HEK293 (cell line): ENCODE measurements at regions not wholly inside any gene's neighbourhood (a gene's known extent, or its start where the extent isn't known, plus 50 kb on each side); places are given as distances from the start of the nearest gene placed in this dataset.

Experiments
- CTCF ChIA-PET: fragments of 350-600 bp; formaldehyde crosslinking; extraction: SDS; loops from one replicate; lab custom pipeline; 2021; ENCODE audit warnings: antibody characterized with exemption; lab: Yijun Ruan, JAX
- POLR2A ChIA-PET: fragments of 300-600 bp; formaldehyde crosslinking; extraction: SDS; loops from one replicate; lab custom pipeline; 2020; ENCODE audit warnings: antibody characterized with exemption, inconsistent platforms; lab: Yijun Ruan, JAX
- H3K27ac ChIP-seq: fragments of 200-500 bp; sonication (Bioruptor generic); 2 replicates; pipeline ENCODE4 v1.5.1; 2014; ENCODE audit warnings: low read depth, low read length, control low read depth, inconsistent platforms; ENCODE audit errors: extremely low read depth
- H3K36me3 ChIP-seq, 2 experiments: fragments of 200-500 bp in 1 of 2; sonication (Bioruptor generic) in 1 of 2; 1 replicate in 1 of 2; 2 replicates in 1 of 2; pipeline ENCODE4 v1.5.1; 2014 to 2017; ENCODE audit warnings: inconsistent platforms in 2 of 2, low read length in 2 of 2; ENCODE audit not compliant: control insufficient read depth in 2 of 2, insufficient read depth in 1 of 2
- H3K4me1 ChIP-seq: fragments of 200-500 bp; sonication (Bioruptor generic); 2 replicates; pipeline ENCODE4 v1.5.1; 2014; ENCODE audit warnings: mild to moderate bottlenecking, low read length, inconsistent platforms; ENCODE audit not compliant: control insufficient read depth, insufficient read depth
- H3K4me3 ChIP-seq: 2 replicates; pipeline ENCODE4 v1.5.1; 2011; ENCODE audit warnings: low read depth, mild to moderate bottlenecking, control low read depth, low read length, moderate library complexity
- H3K9me3 ChIP-seq: fragments of 200-500 bp; sonication (Bioruptor generic); 2 replicates; pipeline ENCODE4 v1.5.1; 2014; ENCODE audit warnings: low read depth, low read length, inconsistent platforms; ENCODE audit not compliant: control insufficient read depth, insufficient read depth
- ATF2 ChIP-seq: fragments of 450-650 bp; formaldehyde crosslinking; IDR thresholded peaks from 2 replicates; pipeline ENCODE4 v1.5.1; 2016; ENCODE audit warnings: missing biosample characterization, missing genetic modification characterization, low read depth
- BCL11A ChIP-seq: fragments of 450-650 bp; formaldehyde crosslinking; IDR thresholded peaks from 2 replicates; pipeline ENCODE4 v1.5.1; 2016; ENCODE audit warnings: low read depth, missing biosample characterization, missing genetic modification characterization
- EGR2 ChIP-seq: fragments of 450-650 bp; formaldehyde crosslinking; IDR thresholded peaks from 2 replicates; pipeline ENCODE4 v1.5.1; 2016; ENCODE audit warnings: low read depth, missing biosample characterization, missing genetic modification characterization
- IKZF3 ChIP-seq: fragments of 450-650 bp; IDR thresholded peaks from 2 replicates; pipeline ENCODE4 v1.5.0; 2018; ENCODE audit warnings: missing biosample characterization, mild to moderate bottlenecking, missing genetic modification characterization, moderate library complexity
- KLF16 ChIP-seq: fragments of 450-650 bp; formaldehyde crosslinking; IDR thresholded peaks from 2 replicates; pipeline ENCODE4 v1.5.1; 2017; ENCODE audit warnings: missing biosample characterization, missing genetic modification characterization
- OVOL3 ChIP-seq: fragments of 450-650 bp; formaldehyde crosslinking; IDR thresholded peaks from 2 replicates; pipeline ENCODE4 v1.5.1; 2016; ENCODE audit warnings: missing biosample characterization, missing genetic modification characterization
- PBX3 ChIP-seq: sonication (generic); formaldehyde crosslinking; IDR thresholded peaks from 2 replicates; pipeline ENCODE4 v1.8.1; 2022; ENCODE audit warnings: mild to moderate bottlenecking, moderate library complexity, missing genetic modification reagents
- SETDB1 ChIP-seq: IDR thresholded peaks from one replicate; pipeline ENCODE4 v1.6.1; 2017; ENCODE audit warnings: mild to moderate bottlenecking, low read length, moderate library complexity, mixed read lengths; ENCODE audit not compliant: insufficient read length
- ZBTB8A ChIP-seq: fragments of 450-650 bp; formaldehyde crosslinking; IDR thresholded peaks from 2 replicates; pipeline ENCODE4 v1.5.1; 2016; ENCODE audit warnings: missing biosample characterization, missing genetic modification characterization
- ZFP41 ChIP-seq: fragments of 450-650 bp; formaldehyde crosslinking; IDR thresholded peaks from 2 replicates; pipeline ENCODE4 v1.5.1; 2016; ENCODE audit warnings: missing biosample characterization, missing genetic modification characterization, borderline replicate concordance
- ZNF112 ChIP-seq: fragments of 450-650 bp; formaldehyde crosslinking; IDR thresholded peaks from 2 replicates; pipeline ENCODE4 v1.5.0; 2017; ENCODE audit warnings: missing biosample characterization, missing genetic modification characterization
- ZNF146 ChIP-seq: fragments of 450-650 bp; formaldehyde crosslinking; IDR thresholded peaks from 2 replicates; pipeline ENCODE4 v1.5.1; 2016; ENCODE audit warnings: missing biosample characterization, missing genetic modification characterization
- ZNF148 ChIP-seq: fragments of 450-650 bp; formaldehyde crosslinking; IDR thresholded peaks from 2 replicates; pipeline ENCODE4 v1.5.0; 2017; ENCODE audit warnings: missing biosample characterization, missing genetic modification characterization, borderline replicate concordance
- ZNF169 ChIP-seq: fragments of 450-650 bp; formaldehyde crosslinking; IDR thresholded peaks from 2 replicates; pipeline ENCODE4 v1.5.1; 2016; ENCODE audit warnings: missing biosample characterization, missing genetic modification characterization
- ZNF354C ChIP-seq: fragments of 450-650 bp; formaldehyde crosslinking; IDR thresholded peaks from 2 replicates; pipeline ENCODE4 v1.5.1; 2016; ENCODE audit warnings: missing biosample characterization, missing genetic modification characterization, low read depth, borderline replicate concordance
- ZNF37A ChIP-seq: fragments of 450-650 bp; IDR thresholded peaks from 2 replicates; pipeline ENCODE4 v1.5.1; 2018; ENCODE audit warnings: missing biosample characterization, missing genetic modification characterization
- ZNF514 ChIP-seq: fragments of 450-650 bp; formaldehyde crosslinking; IDR thresholded peaks from 2 replicates; pipeline ENCODE4 v1.5.1; 2016; ENCODE audit warnings: missing biosample characterization, missing genetic modification characterization
- ZNF558 ChIP-seq: fragments of 450-650 bp; formaldehyde crosslinking; IDR thresholded peaks from 2 replicates; pipeline ENCODE4 v1.5.1; 2016; ENCODE audit warnings: missing biosample characterization, missing genetic modification characterization
- ZNF571 ChIP-seq: fragments of 450-650 bp; formaldehyde crosslinking; IDR thresholded peaks from 2 replicates; pipeline ENCODE4 v1.5.0; 2017; ENCODE audit warnings: missing biosample characterization, missing genetic modification characterization
- ZNF585B ChIP-seq: fragments of 450-650 bp; formaldehyde crosslinking; IDR thresholded peaks from 2 replicates; pipeline ENCODE4 v1.5.1; 2016; ENCODE audit warnings: missing biosample characterization, missing genetic modification characterization
- ZNF623 ChIP-seq: fragments of 450-650 bp; formaldehyde crosslinking; IDR thresholded peaks from 2 replicates; pipeline ENCODE4 v1.5.1; 2016; ENCODE audit warnings: missing biosample characterization, missing genetic modification characterization
- ZNF658 ChIP-seq: fragments of 450-650 bp; formaldehyde crosslinking; IDR thresholded peaks from 2 replicates; pipeline ENCODE4; 2016; ENCODE audit warnings: missing biosample characterization, missing genetic modification characterization
- ZNF677 ChIP-seq: fragments of 450-650 bp; IDR thresholded peaks from 2 replicates; pipeline ENCODE4 v1.5.0; 2018; ENCODE audit warnings: missing biosample characterization, mild to moderate bottlenecking, missing genetic modification characterization, moderate library complexity
- ZNF701 ChIP-seq: fragments of 450-650 bp; formaldehyde crosslinking; IDR thresholded peaks from 2 replicates; pipeline ENCODE4 v1.5.1; 2016; ENCODE audit warnings: missing biosample characterization, missing genetic modification characterization
- ZNF830 ChIP-seq: fragments of 450-650 bp; IDR thresholded peaks from 2 replicates; pipeline ENCODE4 v1.5.0; 2018; ENCODE audit warnings: missing biosample characterization, missing genetic modification characterization, low read depth, mild to moderate bottlenecking, moderate library complexity
- ZNF843 ChIP-seq: fragments of 450-650 bp; formaldehyde crosslinking; IDR thresholded peaks from 2 replicates; pipeline ENCODE4 v1.5.1; 2016; ENCODE audit warnings: missing biosample characterization, missing genetic modification characterization

- H3K27ac ChIP-seq, result no peak overlapping the region
- ChIA-PET POLR2A (no interaction called here), CTCF (interaction anchor here (0.6 to 1.3 kb wide), 3 partner anchors 15 to 31 kb away, joined by 3 read pairs; no protein-coding TSS in a partner anchor)
- no peaks in the 10 kb centered on the region for H3K9me3 ChIP-seq
- H3K36me3 ChIP-seq, result no peaks in the 10 kb centered on the region
- no peak for TF ChIP-seq IKZF3 (tag by site-specific recombination)
- TF ChIP-seq ZNF843 (tag by site-specific recombination), result no peak
- no peak for TF ChIP-seq ATF2
- TF ChIP-seq SETDB1, result no peak
- TF ChIP-seq EGR2 (tag by site-specific recombination), result no peak
- no peak for TF ChIP-seq ZNF701
- no peak for TF ChIP-seq ZNF112 (tag by site-specific recombination)
- no peak for TF ChIP-seq ZNF146
- TF ChIP-seq ZFP41 (tag by site-specific recombination), result no peak
- TF ChIP-seq PBX3, result no peak
- no peak for TF ChIP-seq ZNF623 (tag by site-specific recombination)
- TF ChIP-seq OVOL3 (tag by site-specific recombination), result no peak
- TF ChIP-seq ZNF830 (tag by site-specific recombination), result no peak
- no peak for TF ChIP-seq BCL11A
- no peak for TF ChIP-seq ZNF571 (tag by site-specific recombination)
- no peak for TF ChIP-seq ZNF37A
- no peak for TF ChIP-seq KLF16
- no peak for TF ChIP-seq ZNF514 (tag by site-specific recombination)
- no peaks in the 10 kb centered on the region for H3K4me1 ChIP-seq
- no peak overlapping the region for H3K4me3 ChIP-seq
These were observed 294.9 kb downstream of the FOXA2 start for GRCh38 chr20:22289442-22289841.

GRCh38 chr20:22288957-22289356 is 295.4 kb downstream of the FOXA2 start:
- CTCF ChIA-PET, result interaction anchor here (0.6 to 1.3 kb wide), 2 partner anchors 15 to 31 kb away, joined by 3 read pairs; no protein-coding TSS in a partner anchor
- no peak for TF ChIP-seq ZNF677 (tag by site-specific recombination)
- Histone ChIP-seq H3K9me3 (no peaks in the 10 kb centered on the region), H3K27ac (no peak overlapping the region), H3K36me3 (no peaks in the 10 kb centered on the region), H3K4me1 (no peaks in the 10 kb centered on the region), H3K4me3 (no peak overlapping the region)
- POLR2A ChIA-PET, result no interaction called here

- Histone ChIP-seq H3K27ac (no peak overlapping the region), H3K9me3 (no peaks in the 10 kb centered on the region), H3K4me1 (no peaks in the 10 kb centered on the region)
- ChIA-PET POLR2A (no interaction called here), CTCF (no interaction called here)
- no peak for TF ChIP-seq ZNF558 (tag by site-specific recombination)
- no peak for TF ChIP-seq ZNF148
- no peak for TF ChIP-seq ZNF354C (tag by site-specific recombination)
- no peak for TF ChIP-seq ZNF585B
- TF ChIP-seq ZNF169, result no peak
- no peak for TF ChIP-seq ZBTB8A (tag by site-specific recombination)
- no peak for TF ChIP-seq ZNF658 (tag by site-specific recombination)
- TF ChIP-seq, all 188 proteins: peak for 0
- no peak overlapping the region for H3K4me3 ChIP-seq
- H3K36me3 ChIP-seq, result no peaks in the 10 kb centered on the region
These were observed 296.2 kb downstream of the FOXA2 start for GRCh38 chr20:22288156-22288555.
